ENCODE measurements at regions not wholly inside any gene's neighbourhood (a gene's known extent, or its start where the extent isn't known, plus 50 kb on each side); places are given as distances from the start of the nearest gene placed in this dataset.

DNA sequence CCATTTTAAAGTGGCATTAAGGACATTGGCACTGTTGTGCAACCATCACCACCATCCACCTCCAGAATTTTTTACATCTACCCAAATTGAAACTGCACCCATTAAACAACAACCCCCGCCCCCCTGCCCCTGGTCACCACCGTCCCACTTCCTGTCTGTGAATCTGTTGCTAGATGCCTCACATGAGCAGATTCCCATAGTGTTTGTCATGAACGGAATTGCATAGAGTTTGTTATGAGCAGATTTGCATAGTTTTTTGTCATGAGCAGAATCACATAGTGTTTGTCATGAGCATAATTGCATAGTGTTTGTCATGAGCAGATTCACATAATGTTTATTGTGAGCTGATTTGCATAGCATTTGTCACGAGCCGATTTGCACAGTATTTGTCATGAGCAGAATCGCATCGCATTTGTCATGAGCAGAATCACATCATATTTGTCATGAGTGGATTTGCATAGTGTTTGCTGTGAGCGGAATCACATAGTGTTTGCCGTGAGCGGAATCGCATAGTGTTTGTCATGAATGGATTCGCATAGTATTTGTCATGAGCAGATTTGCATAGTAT lies 54.0 kb upstream of the GTF3A start:
- no peak for DNase-seq

DNA sequence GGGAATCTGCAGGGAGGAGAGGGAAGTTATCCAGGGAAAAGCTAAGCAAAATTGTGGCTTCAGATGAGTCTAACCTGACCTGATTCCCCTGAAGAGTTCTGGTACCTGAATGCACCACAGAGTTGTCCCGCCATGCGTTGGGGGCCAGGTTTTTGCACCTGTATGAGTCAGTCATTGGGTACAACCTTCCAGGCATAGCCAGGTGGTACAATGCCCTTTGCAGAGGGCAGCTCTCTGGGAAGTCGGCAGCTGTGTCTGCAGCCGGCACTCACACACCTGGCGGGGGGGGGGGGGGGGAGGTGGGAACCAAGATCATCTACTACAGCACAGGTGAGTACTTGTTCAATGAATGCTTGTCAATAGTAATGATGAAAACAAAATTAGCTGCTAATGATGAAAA lies 52.5 kb upstream of the GTF3A start:
- no peak for DNase-seq

DNA sequence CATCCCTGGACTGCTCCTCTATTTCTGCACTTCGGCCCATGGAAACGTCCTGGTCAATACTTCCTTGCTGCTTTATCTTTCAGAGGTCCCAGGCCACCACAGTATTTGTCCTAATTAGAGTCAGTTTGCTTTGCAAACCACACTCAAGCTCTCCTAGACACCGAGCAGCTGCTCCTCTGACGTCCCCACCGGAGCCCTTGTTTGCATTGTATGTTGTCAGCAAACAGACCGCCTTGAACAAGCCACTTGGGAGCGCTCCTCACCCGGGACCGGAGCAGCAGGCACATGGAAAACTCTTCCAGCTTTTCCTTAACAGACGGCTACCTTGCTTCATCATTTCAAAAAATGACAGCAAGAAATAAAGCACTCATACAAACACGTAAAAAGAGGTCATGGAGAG lies 51.5 kb upstream of the GTF3A start:
- DNase-seq = no peak

DNA sequence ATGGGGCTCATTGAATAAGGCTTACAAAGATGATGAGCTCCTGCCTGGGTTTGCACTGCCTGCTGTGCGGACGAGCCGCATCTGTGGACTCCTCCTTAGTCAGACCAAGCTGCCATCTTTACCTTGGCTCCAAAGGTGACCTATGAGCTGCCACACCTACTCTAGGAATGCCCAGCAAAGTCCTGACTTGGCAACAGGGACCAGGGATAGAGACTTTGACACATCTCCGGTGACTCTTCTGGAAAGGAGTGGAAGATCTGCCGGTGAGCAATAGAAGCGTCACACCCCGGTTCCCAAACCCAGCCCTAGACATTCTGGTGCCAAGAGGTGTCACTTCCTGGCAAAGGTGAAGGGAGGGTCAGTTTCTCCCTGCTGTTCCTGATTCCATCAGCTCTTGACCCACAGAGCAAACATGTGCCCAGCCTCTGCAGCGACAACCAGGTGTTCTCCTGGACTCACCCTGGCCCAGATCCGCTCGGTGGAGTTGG lies 50.2 kb upstream of the GTF3A start:
- no peak for DNase-seq

All from right kidney (tissue), 1 donor.